ENCODE measurements at regions not wholly inside any gene's neighbourhood (a gene's known extent, or its start where the extent isn't known, plus 50 kb on each side); places are given as distances from the start of the nearest gene placed in this dataset.

DNA sequence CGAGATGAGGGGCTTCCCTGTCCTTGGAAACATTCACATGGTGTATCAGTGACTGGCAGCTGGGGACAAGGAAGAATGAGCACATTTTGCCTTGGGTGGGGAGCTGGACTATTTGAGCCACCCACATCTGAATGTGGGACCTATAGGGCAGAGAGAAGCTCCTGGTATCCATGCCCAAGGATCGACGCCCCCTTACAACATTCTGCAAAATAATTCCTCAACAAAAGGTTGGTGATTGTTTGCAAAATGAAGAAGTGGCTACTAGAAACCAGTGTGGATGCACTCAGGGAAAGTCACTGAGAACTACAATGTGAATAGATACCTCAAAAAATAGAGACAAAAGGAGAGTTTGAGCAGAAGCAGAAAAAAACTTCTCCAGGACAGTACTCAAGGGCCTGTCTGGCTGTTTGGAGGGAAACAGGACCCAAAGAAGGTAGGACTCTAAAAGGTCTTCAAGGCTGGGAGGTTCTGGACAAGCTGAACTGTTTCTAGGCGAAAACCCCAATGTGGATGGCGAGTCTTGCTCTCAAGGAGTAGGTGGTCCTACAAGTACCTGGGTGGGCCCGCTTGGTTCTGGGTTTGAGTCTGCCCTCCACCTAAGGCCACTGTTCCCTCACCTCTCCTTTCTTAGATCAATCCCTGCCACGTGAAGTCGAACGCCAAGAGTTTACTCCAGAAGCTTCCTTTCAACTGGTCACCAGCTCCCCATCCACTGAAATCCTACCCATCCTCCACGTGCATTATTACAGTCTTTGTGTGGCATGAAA is 125.0 kb upstream of the ZNF746 start:
- peak overlapping the region; percentile 90 for H3K4me3 ChIP-seq (ENCODE audit: insufficient read depth, low read length)
- no peaks in the 10 kb centered on the region for H3K27me3 ChIP-seq (ENCODE audit: insufficient read depth, low read length)
- H3K36me3 ChIP-seq (ENCODE audit: insufficient read depth, low read length): peaks cover 32% of the 10 kb centered on the region
- no peak for DNase-seq (ENCODE audit: insufficient read length, low spot score, missing footprints)
- H3K27ac ChIP-seq (ENCODE audit: low read depth, low read length): no peak overlapping the region
- H3K79me2 ChIP-seq (ENCODE audit: insufficient read depth, low read length): peaks cover 33% of the 10 kb centered on the region
- no peaks in the 10 kb centered on the region for H3K9me3 ChIP-seq (ENCODE audit: low read depth, low read length)
- peak overlapping the region; percentile 97 for H3K4me2 ChIP-seq (ENCODE audit: insufficient read depth, low read length)
- peaks cover 18% of the 10 kb centered on the region for H3K4me1 ChIP-seq (ENCODE audit: insufficient read depth, low read length)
- H4K20me1 ChIP-seq (ENCODE audit: insufficient read depth, low read length): peaks cover 22% of the 10 kb centered on the region
- no peak overlapping the region for H2AFZ ChIP-seq (ENCODE audit: low read length)
- TF ChIP-seq, protein P1, sequence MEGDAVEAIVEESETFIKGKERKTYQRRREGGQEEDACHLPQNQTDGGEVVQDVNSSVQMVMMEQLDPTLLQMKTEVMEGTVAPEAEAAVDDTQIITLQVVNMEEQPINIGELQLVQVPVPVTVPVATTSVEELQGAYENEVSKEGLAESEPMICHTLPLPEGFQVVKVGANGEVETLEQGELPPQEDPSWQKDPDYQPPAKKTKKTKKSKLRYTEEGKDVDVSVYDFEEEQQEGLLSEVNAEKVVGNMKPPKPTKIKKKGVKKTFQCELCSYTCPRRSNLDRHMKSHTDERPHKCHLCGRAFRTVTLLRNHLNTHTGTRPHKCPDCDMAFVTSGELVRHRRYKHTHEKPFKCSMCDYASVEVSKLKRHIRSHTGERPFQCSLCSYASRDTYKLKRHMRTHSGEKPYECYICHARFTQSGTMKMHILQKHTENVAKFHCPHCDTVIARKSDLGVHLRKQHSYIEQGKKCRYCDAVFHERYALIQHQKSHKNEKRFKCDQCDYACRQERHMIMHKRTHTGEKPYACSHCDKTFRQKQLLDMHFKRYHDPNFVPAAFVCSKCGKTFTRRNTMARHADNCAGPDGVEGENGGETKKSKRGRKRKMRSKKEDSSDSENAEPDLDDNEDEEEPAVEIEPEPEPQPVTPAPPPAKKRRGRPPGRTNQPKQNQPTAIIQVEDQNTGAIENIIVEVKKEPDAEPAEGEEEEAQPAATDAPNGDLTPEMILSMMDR (IDR thresholded peaks at IDR 0.05; ENCODE audit: extremely low read depth, low read depth, low read length): no peak

DNA sequence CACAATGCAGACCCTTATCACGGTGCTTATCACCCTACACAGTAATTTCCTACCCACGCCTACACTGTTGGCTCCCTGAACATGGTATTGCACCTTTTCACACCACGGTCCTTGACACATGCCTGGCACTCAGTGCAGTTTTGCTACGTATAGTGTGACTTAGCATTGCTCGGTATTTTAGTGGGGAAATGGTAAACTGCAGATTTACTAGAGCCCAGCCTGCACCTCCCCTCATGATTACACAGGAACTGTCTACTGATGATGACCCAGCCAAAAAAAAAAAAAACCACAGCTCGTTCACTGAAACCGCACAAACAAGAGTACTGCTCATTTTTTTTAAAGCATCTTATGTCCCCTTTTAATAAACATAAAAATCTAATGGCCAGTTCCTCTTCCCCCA is 124.2 kb upstream of the ZNF746 start:
- Histone ChIP-seq H3K4me2 (ENCODE audit: insufficient read depth, low read length) (no peak overlapping the region), H4K20me1 (ENCODE audit: insufficient read depth, low read length) (peaks cover 22% of the 10 kb centered on the region), H3K27ac (ENCODE audit: low read depth, low read length) (no peak overlapping the region), H3K9me3 (ENCODE audit: low read depth, low read length) (no peaks in the 10 kb centered on the region), H3K4me3 (ENCODE audit: insufficient read depth, low read length) (no peak overlapping the region), H2AFZ (ENCODE audit: low read length) (no peak overlapping the region), H3K79me2 (ENCODE audit: insufficient read depth, low read length) (peaks cover 36% of the 10 kb centered on the region), H3K36me3 (ENCODE audit: insufficient read depth, low read length) (peaks cover 37% of the 10 kb centered on the region), H3K27me3 (ENCODE audit: insufficient read depth, low read length) (no peaks in the 10 kb centered on the region), H3K4me1 (ENCODE audit: insufficient read depth, low read length) (peaks cover 18% of the 10 kb centered on the region)
- TF ChIP-seq, protein P1 (IDR thresholded peaks at IDR 0.05; ENCODE audit: extremely low read depth, low read depth, low read length): no peak
- DNase-seq (ENCODE audit: insufficient read length, low spot score, missing footprints): no peak

DNA sequence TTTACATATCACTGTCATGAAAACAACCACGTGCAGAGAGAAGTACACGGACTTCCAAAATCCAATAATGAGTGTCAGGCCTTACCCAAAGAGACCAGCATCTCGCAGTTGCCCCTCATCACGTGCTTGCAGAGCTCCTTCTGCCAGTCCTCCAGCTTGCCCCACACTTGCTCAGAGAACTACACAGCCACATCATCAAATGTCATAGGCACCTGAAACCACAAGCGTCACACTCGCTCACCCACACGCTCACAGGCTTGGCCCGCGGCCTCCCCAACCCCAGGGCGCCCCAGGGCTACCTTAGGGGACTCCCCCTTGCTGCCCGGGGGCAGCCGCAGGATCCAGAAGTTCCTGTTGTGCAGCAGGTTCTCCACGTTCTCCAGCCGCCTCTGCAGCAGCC is 123.4 kb upstream of the ZNF746 start:
- Histone ChIP-seq H3K9me3 (ENCODE audit: low read depth, low read length) (no peaks in the 10 kb centered on the region), H2AFZ (ENCODE audit: low read length) (no peak overlapping the region), H3K27ac (ENCODE audit: low read depth, low read length) (no peak overlapping the region), H3K4me1 (ENCODE audit: insufficient read depth, low read length) (peaks cover 18% of the 10 kb centered on the region), H4K20me1 (ENCODE audit: insufficient read depth, low read length) (peaks cover 22% of the 10 kb centered on the region), H3K79me2 (ENCODE audit: insufficient read depth, low read length) (peaks cover 40% of the 10 kb centered on the region), H3K4me3 (ENCODE audit: insufficient read depth, low read length) (no peak overlapping the region), H3K36me3 (ENCODE audit: insufficient read depth, low read length) (peaks cover 43% of the 10 kb centered on the region), H3K27me3 (ENCODE audit: insufficient read depth, low read length) (no peaks in the 10 kb centered on the region), H3K4me2 (ENCODE audit: insufficient read depth, low read length) (no peak overlapping the region)
- no peak for DNase-seq (ENCODE audit: insufficient read length, low spot score, missing footprints)
- TF ChIP-seq, protein P1 (IDR thresholded peaks at IDR 0.05; ENCODE audit: extremely low read depth, low read depth, low read length): no peak

DNA sequence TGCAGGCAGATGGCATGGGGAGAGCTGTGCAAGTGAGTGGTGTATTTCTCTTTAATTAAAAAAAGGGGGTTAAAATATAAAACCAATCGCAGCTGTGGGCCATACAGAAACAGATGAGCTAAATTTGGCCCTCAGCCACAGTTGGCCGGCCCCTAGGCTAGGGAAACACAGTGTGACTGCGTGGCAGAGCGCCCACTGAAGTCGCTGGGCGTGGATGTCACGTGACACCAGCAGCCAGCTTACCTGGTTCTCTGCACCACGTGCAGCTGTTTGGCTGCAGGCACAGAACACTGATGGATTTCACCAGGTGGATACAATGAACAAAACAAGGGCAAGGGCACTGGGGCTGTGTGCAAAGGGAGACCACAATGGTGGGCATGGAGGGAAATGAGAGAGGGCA is 119.3 kb upstream of the ZNF746 start:
- Histone ChIP-seq H3K36me3 (ENCODE audit: insufficient read depth, low read length) (peaks cover 69% of the 10 kb centered on the region), H3K4me3 (ENCODE audit: insufficient read depth, low read length) (no peak overlapping the region), H3K27me3 (ENCODE audit: insufficient read depth, low read length) (no peaks in the 10 kb centered on the region), H3K4me2 (ENCODE audit: insufficient read depth, low read length) (no peak overlapping the region), H3K9me3 (ENCODE audit: low read depth, low read length) (no peaks in the 10 kb centered on the region), H3K27ac (ENCODE audit: low read depth, low read length) (no peak overlapping the region), H3K4me1 (ENCODE audit: insufficient read depth, low read length) (no peaks in the 10 kb centered on the region), H4K20me1 (ENCODE audit: insufficient read depth, low read length) (peaks cover 4% of the 10 kb centered on the region), H3K79me2 (ENCODE audit: insufficient read depth, low read length) (peaks cover 17% of the 10 kb centered on the region), H2AFZ (ENCODE audit: low read length) (no peak overlapping the region)
- TF ChIP-seq, protein P1 (IDR thresholded peaks at IDR 0.05; ENCODE audit: extremely low read depth, low read depth, low read length): no peak
- DNase-seq (ENCODE audit: insufficient read length, low spot score, missing footprints): no peak

Measured in osteoblast (primary cell).